Fibroblast of the aortic adventitia (primary cell): ENCODE measurements at regions not wholly inside any gene's neighbourhood (a gene's known extent, or its start where the extent isn't known, plus 50 kb on each side); places are given as distances from the start of the nearest gene placed in this dataset.
A peak's percentile ranks its signal among the peaks of the same experiment; 100 is the strongest.

Experiments used
- DNase-seq: peaks from one replicate; pipeline ENCODE4 v3.0.0-alpha.2; 2010; ENCODE audit warnings: low read depth
- H3K4me3 ChIP-seq: 2 replicates; pipeline ENCODE4 v1.5.1; 2011; ENCODE audit warnings: low read depth, mild to moderate bottlenecking, control low read depth, low read length, moderate library complexity
- CTCF ChIP-seq: IDR thresholded peaks from 2 replicates; pipeline ENCODE4 v1.5.1; 2011; ENCODE audit warnings: mild to moderate bottlenecking, low read length, control low read depth, inconsistent platforms; ENCODE audit not compliant: insufficient read depth

GRCh38 chr1:228975238-228975907 lies 240.1 kb downstream of the RHOU start:
- H3K4me3 ChIP-seq, result no peak overlapping the region
- TF ChIP-seq CTCF, result no peak
- no peak for DNase-seq

- DNase-seq, result no peak
- no peak for TF ChIP-seq CTCF
- no peak overlapping the region for H3K4me3 ChIP-seq
These were observed 241.0 kb downstream of the RHOU start for GRCh38 chr1:228976316-228976715.

- H3K4me3 ChIP-seq, result no peak overlapping the region
- no peak for TF ChIP-seq CTCF
- DNase-seq, result no peak
These were observed 242.0 kb downstream of the RHOU start for GRCh38 chr1:228977307-228977706.

- no peak overlapping the region for H3K4me3 ChIP-seq
- no peak for DNase-seq
- TF ChIP-seq CTCF, result no peak
These were observed 242.5 kb downstream of the RHOU start for GRCh38 chr1:228977741-228978140.

- peak; percentile 59 for DNase-seq
- no peak for TF ChIP-seq CTCF
These were observed 243.4 kb downstream of the RHOU start for GRCh38 chr1:228978484-228979324.

GRCh38 chr1:228979325-228979699 lies 244.0 kb downstream of the RHOU start:
- DNase-seq, result no peak
- no peak for TF ChIP-seq CTCF
- H3K4me3 ChIP-seq, result no peak overlapping the region

More at GRCh38 chr1:228978484-228979324, 243.4 kb downstream of the RHOU start:
- H3K4me3 ChIP-seq, result no peak overlapping the region
